GM23338 (cell line): ENCODE measurements at regions not wholly inside any gene's neighbourhood (a gene's known extent, or its start where the extent isn't known, plus 50 kb on each side); places are given as distances from the start of the nearest gene placed in this dataset.

Experiments
- ATAC-seq: fragments of 200-7000 bp; cut with Tn5 transposase; 3 replicates; pipeline ENCODE4 v1.9.1; 2020
- DNase-seq: peaks from one replicate; pipeline ENCODE4 v3.0.0-alpha.2; 2015; ENCODE audit warnings: low spot score
- H2AFZ ChIP-seq: fragments of 200-600 bp; sonication (generic); 2 replicates; pipeline ENCODE4 v1.8.0; 2016; ENCODE audit warnings: antibody characterized with exemption, mild to moderate bottlenecking, moderate library complexity
- H3F3A ChIP-seq: fragments of 200-600 bp; sonication (generic); replicated peaks from 2 replicates; pipeline ENCODE4 v1.8.0; 2017; ENCODE audit warnings: antibody characterized with exemption, mixed run types, low read depth
- H3K27ac ChIP-seq: fragments of 200-600 bp; sonication (generic); 2 replicates; pipeline ENCODE4 v1.6.1; 2016; ENCODE audit warnings: low read depth
- H3K27me3 ChIP-seq: fragments of 200-600 bp; sonication (generic); 2 replicates; pipeline ENCODE4 v1.8.0; 2016; ENCODE audit warnings: mild to moderate bottlenecking, mixed run types, moderate library complexity; ENCODE audit not compliant: insufficient read depth
- H3K36me3 ChIP-seq: fragments of 200-600 bp; sonication (generic); 2 replicates; pipeline ENCODE4 v1.8.0; 2016; ENCODE audit warnings: mild to moderate bottlenecking; ENCODE audit not compliant: insufficient read depth
- H3K4me1 ChIP-seq: fragments of 200-600 bp; sonication (generic); 2 replicates; pipeline ENCODE4 v1.8.0; 2016; ENCODE audit warnings: mild to moderate bottlenecking, moderate library complexity; ENCODE audit not compliant: insufficient read depth
- H3K4me2 ChIP-seq: fragments of 200-600 bp; sonication (generic); 2 replicates; pipeline ENCODE4 v1.7.1; 2017; ENCODE audit warnings: mixed run types
- H3K4me3 ChIP-seq: fragments of 200-600 bp; sonication (generic); 2 replicates; pipeline ENCODE4 v1.6.1; 2016; ENCODE audit warnings: mixed run types
- H3K79me2 ChIP-seq: fragments of 200-600 bp; sonication (generic); replicated peaks from 2 replicates; pipeline ENCODE4 v1.8.0; 2017; ENCODE audit warnings: mild to moderate bottlenecking; ENCODE audit not compliant: insufficient read depth
- H3K9me2 ChIP-seq: fragments of 200-600 bp; sonication (generic); 2 replicates; pipeline ENCODE4 v1.8.0; 2017; ENCODE audit not compliant: insufficient read depth
- H4K20me1 ChIP-seq: fragments of 200-600 bp; sonication (generic); replicated peaks from 2 replicates; pipeline ENCODE4 v1.8.0; 2017; ENCODE audit warnings: mild to moderate bottlenecking; ENCODE audit not compliant: insufficient read depth
- H3K27ac Mint-ChIP-seq: 2 replicates; pipeline ENCODE4 v1.8.0; 2020; ENCODE audit warnings: inconsistent platforms, mild to moderate bottlenecking, moderate library complexity, mixed read lengths
- H3K27me3 Mint-ChIP-seq: 3 replicates; pipeline ENCODE4 v1.8.0; 2022; ENCODE audit warnings: low read depth, mild to moderate bottlenecking, moderate library complexity, mixed read lengths, inconsistent platforms; ENCODE audit not compliant: insufficient read depth, poor library complexity
- H3K36me3 Mint-ChIP-seq: 3 replicates; pipeline ENCODE4 v1.8.0; 2021; ENCODE audit warnings: low read depth, mild to moderate bottlenecking, inconsistent platforms, moderate library complexity, mixed read lengths
- H3K4me1 Mint-ChIP-seq: 3 replicates; pipeline ENCODE4 v1.8.0; 2020; ENCODE audit warnings: mild to moderate bottlenecking, inconsistent platforms, mixed read lengths
- H3K4me3 Mint-ChIP-seq: 3 replicates; pipeline ENCODE4 v1.8.0; 2021; ENCODE audit warnings: moderate library complexity, mild to moderate bottlenecking, inconsistent platforms, mixed read lengths
- H3K9me3 Mint-ChIP-seq: 3 replicates; pipeline ENCODE4 v1.8.0; 2020; ENCODE audit warnings: moderate library complexity, mild to moderate bottlenecking, inconsistent platforms, mixed read lengths
- STAT1 ChIP-seq: IDR thresholded peaks from one replicate; pipeline ENCODE4 v1.6.1; 2016; ENCODE audit warnings: antibody characterized with exemption; ENCODE audit not compliant: unreplicated experiment
- ZNF462 ChIP-seq: fragments of 250-450 bp; sonication (Bioruptor Pico); IDR thresholded peaks from 2 replicates; pipeline ENCODE4 v1.5.0; 2020; ENCODE audit warnings: mild to moderate bottlenecking, moderate library complexity

DNA sequence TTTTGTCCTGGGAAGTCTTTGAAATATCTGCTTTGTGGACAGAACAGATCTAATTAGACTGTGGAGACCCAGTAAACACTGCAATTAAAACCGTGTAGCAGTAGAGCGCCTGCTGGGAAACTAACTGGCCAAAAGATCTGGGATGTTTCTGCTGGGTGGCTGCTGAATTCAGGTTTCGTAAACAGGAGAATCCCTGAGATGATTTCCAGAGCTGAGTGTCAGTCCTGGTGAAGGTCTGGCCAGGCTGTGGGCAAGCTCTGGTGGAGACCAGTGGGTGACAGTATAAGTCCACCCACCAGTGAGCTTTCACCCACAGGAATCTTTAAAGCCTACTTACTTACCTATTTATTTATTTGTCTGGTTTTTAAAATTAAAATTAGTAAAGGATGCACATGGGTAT lies 257.2 kb downstream of the IRF8 start (continued):
- TF ChIP-seq STAT1 (no peak), ZNF462 (CRISPR knock-in tag) (no peak)

DNA sequence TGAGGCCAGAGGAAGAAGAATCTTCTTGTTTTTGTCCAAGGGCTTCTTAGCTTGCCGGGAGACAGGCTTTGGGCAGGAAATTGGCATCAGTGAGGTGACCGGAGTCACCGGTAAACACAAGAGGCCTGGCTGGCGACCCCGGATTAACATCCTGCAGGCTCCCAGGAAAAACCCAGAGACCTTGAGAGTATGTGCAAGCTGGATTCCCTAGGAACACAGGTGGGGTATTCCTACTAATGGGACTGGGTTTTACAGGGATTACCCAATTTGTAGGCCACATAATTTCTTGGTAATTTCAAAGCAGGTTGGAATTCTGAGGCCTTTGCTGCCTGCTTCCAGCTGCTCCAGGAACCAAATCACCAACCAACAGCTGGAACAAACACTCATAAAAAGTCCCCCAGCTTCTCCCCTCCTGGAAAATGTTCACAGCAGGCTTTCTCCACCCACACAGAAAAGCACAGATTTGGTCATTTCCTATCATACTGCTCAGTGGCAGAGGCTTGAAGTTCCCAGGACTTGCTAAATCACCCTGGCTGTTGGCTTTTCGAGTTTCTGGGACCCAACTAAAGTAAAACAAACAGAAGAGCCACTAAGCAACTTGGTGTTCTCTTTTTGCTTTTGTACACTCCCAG lies 258.8 kb downstream of the IRF8 start:
- ATAC-seq (no peak), DNase-seq (no peak)
- no peaks in the 10 kb centered on the region for H3K4me1 ChIP-seq
- no peak overlapping the region for H3K4me2 ChIP-seq
- H3K27ac ChIP-seq, result no peak overlapping the region
- no peak overlapping the region for H3K4me3 Mint-ChIP-seq
- peaks cover 7% of the 10 kb centered on the region for H3K27me3 Mint-ChIP-seq
- H3K36me3 ChIP-seq, result no peaks in the 10 kb centered on the region; the same call in 1 of the 2 replicates
- no peak overlapping the region for H3K27ac Mint-ChIP-seq
- H3F3A ChIP-seq, result no peaks in the 10 kb centered on the region
- H3K36me3 Mint-ChIP-seq, result no peaks in the 10 kb centered on the region
- H4K20me1 ChIP-seq, result no peaks in the 10 kb centered on the region
- no peak for TF ChIP-seq ZNF462 (CRISPR knock-in tag)
- no peaks in the 10 kb centered on the region for H3K79me2 ChIP-seq
- H3K4me1 Mint-ChIP-seq, result no peaks in the 10 kb centered on the region
- H2AFZ ChIP-seq, result no peak overlapping the region
- peaks cover 2% of the 10 kb centered on the region; the same call in 1 of the 3 replicates for H3K9me3 Mint-ChIP-seq
- H3K27me3 ChIP-seq, result no peaks in the 10 kb centered on the region
- H3K9me2 ChIP-seq, result 0 out of 2 replicates have a peak, but pooled peaks cover 3% of the 10 kb centered on the region
- no peak overlapping the region for H3K4me3 ChIP-seq
